ENCODE measurements at regions not wholly inside any gene's neighbourhood (a gene's known extent, or its start where the extent isn't known, plus 50 kb on each side); places are given as distances from the start of the nearest gene placed in this dataset.

GRCh38 chr12:123071857-123072256, 79.0 kb downstream of the PITPNM2 start:
- no peak for TF ChIP-seq CTCF (IDR thresholded peaks at IDR 0.05)
- no peak for TF ChIP-seq POLR2A (IDR thresholded peaks at IDR 0.05; ENCODE audit: low read depth)
- TF ChIP-seq POLR2AphosphoS5 (IDR thresholded peaks at IDR 0.05), result no peak
- no peak for TF ChIP-seq EP300 (IDR thresholded peaks at IDR 0.05)

Data from esophagus muscularis mucosa (tissue), 4 donors.